ENCODE measurements at regions not wholly inside any gene's neighbourhood (a gene's known extent, or its start where the extent isn't known, plus 50 kb on each side); places are given as distances from the start of the nearest gene placed in this dataset.

DNA sequence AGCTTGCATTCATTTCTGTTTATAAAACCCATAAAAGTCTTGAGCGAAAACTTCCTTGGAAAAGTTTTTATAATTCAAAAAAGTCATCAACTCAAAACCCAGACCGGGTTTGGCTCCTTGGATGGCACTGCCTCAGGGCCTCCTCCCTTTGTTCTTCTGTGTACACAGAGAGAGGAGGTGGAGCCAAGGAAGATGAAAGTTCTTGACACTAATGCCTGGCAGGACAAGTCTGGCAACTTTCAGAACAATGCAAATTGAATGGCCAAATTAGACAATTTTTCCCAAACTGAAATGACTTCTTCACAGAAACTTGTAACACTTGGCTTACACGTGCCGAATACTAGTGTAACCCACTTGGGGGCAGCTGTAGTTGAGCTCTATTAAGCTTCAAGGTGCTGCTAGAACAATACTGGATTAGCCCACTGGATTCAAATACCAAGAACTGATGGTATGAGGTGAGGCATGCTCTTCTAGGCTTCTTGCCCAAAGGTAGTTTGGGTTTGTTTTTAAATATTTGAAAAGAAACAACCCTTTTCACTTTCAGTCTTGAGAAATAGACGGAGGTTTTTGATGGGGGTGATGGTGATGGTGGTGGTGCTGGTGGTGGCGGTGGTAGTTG, 86.6 kb upstream of the FRMD6 start:
- no peak for TF ChIP-seq EZH2phosphoT487 (IDR thresholded peaks at IDR 0.05; ENCODE audit: borderline replicate concordance)
- TF ChIP-seq, protein P1, sequence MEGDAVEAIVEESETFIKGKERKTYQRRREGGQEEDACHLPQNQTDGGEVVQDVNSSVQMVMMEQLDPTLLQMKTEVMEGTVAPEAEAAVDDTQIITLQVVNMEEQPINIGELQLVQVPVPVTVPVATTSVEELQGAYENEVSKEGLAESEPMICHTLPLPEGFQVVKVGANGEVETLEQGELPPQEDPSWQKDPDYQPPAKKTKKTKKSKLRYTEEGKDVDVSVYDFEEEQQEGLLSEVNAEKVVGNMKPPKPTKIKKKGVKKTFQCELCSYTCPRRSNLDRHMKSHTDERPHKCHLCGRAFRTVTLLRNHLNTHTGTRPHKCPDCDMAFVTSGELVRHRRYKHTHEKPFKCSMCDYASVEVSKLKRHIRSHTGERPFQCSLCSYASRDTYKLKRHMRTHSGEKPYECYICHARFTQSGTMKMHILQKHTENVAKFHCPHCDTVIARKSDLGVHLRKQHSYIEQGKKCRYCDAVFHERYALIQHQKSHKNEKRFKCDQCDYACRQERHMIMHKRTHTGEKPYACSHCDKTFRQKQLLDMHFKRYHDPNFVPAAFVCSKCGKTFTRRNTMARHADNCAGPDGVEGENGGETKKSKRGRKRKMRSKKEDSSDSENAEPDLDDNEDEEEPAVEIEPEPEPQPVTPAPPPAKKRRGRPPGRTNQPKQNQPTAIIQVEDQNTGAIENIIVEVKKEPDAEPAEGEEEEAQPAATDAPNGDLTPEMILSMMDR (conservative IDR thresholded peaks at IDR 0.05; ENCODE audit: low read length): no peak
